ENCODE measurements at regions not wholly inside any gene's neighbourhood (a gene's known extent, or its start where the extent isn't known, plus 50 kb on each side); places are given as distances from the start of the nearest gene placed in this dataset.

- Histone ChIP-seq H3K4me3 (no peak overlapping the region), H3K4me1 (no peaks in the 10 kb centered on the region), H3K9me3 (no peaks in the 10 kb centered on the region), H3K27me3 (peaks cover 11 to 36% (median 26%) of the 10 kb centered on the region in 3 donors), H3K27ac (no peak overlapping the region), H3K36me3 (no peaks in the 10 kb centered on the region)
- no peak for ATAC-seq
- in situ Hi-C loops (cut with MboI; ENCODE audit: low sequenced_read_pairs in 4 of 4) = no loop called here
- intact Hi-C loops (cut with DNase I; ENCODE audit: low total_unique reads) = no loop called here
- DNase-seq = no peak
- no peak for TF ChIP-seq CTCF (IDR thresholded peaks at IDR 0.05 in 4 of 5, conservative IDR thresholded peaks at IDR 0.05 in 1 of 5)
- no peak for TF ChIP-seq POLR2A (IDR thresholded peaks at IDR 0.05)
Observed at GRCh38 chr13:111539252-111539651, 218.8 kb downstream of the TEX29 start.

DNA sequence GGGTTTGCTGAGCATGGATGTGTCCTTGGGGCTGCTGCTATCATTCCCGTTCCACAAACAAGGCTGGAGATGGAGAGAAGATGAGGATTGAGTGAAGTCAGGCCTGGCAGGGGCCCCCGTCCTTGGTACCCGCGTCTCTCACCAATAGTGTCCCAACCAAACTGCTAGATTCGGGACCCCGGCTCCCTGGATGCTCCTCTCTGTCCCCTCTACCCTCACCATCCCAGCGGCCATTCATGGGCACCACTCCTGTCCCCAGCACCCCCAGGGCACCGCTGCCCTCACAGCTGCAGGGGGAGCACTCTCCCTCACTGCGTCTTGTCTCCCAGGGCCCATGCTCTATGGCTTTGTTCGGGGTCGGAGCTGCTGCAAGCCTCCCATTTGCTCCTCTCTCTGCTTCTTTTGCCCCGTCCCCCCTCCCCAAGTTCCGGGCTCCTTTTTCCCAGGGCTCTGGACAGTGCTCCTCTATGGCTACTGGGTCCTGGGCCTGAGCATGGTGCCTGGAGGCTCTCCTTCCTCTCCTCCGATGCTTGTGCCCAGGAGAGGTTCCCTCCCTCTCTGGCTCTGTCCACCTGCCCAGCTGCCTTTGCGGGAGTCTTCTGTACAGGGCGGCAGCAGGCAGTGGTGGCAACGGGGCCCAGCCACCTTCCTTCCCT, 219.5 kb downstream of the TEX29 start:
- in situ Hi-C loops (cut with MboI; ENCODE audit: low sequenced_read_pairs in 4 of 4) = no loop called here

GRCh38 chr13:111540486-111540885, 220.0 kb downstream of the TEX29 start:
- H3K4me1 ChIP-seq = no peaks in the 10 kb centered on the region
- intact Hi-C loops (cut with DNase I; ENCODE audit: low total_unique reads) = no loop called here
- DNase-seq (no peak), ATAC-seq (no peak)
- H3K4me3 ChIP-seq = no peak overlapping the region
- peaks cover 0 to 24% (median 16%) of the 10 kb centered on the region in 3 donors for H3K27me3 ChIP-seq
- in situ Hi-C loops (cut with MboI; ENCODE audit: low sequenced_read_pairs in 4 of 4) = no loop called here
- TF ChIP-seq CTCF (IDR thresholded peaks at IDR 0.05 in 4 of 5, conservative IDR thresholded peaks at IDR 0.05 in 1 of 5) (no peak), POLR2A (IDR thresholded peaks at IDR 0.05) (no peak)
- H3K36me3 ChIP-seq = no peaks in the 10 kb centered on the region
- H3K9me3 ChIP-seq = no peaks in the 10 kb centered on the region
- H3K27ac ChIP-seq = no peak overlapping the region

More for the DNA sequence above, 219.5 kb downstream of the TEX29 start:
- no peaks in the 10 kb centered on the region for H3K36me3 ChIP-seq
- ATAC-seq (no peak), DNase-seq (no peak)
- TF ChIP-seq CTCF (IDR thresholded peaks at IDR 0.05 in 4 of 5, conservative IDR thresholded peaks at IDR 0.05 in 1 of 5) (no peak), POLR2A (IDR thresholded peaks at IDR 0.05) (no peak)
- H3K27me3 ChIP-seq = peaks cover 5 to 29% (median 21%) of the 10 kb centered on the region in 3 donors
- H3K4me1 ChIP-seq = no peaks in the 10 kb centered on the region
- no peaks in the 10 kb centered on the region for H3K9me3 ChIP-seq
- intact Hi-C loops (cut with DNase I; ENCODE audit: low total_unique reads) = no loop called here
- no peak overlapping the region for H3K27ac ChIP-seq
- no peak overlapping the region for H3K4me3 ChIP-seq

- TF ChIP-seq CTCF (IDR thresholded peaks at IDR 0.05 in 4 of 5, conservative IDR thresholded peaks at IDR 0.05 in 1 of 5) = no peak
- TF ChIP-seq POLR2A (IDR thresholded peaks at IDR 0.05) = no peak
Observed at GRCh38 chr13:111541345-111541744, 220.9 kb downstream of the TEX29 start.

More at GRCh38 chr13:111541345-111541744, 220.9 kb downstream of the TEX29 start:
- no peaks in the 10 kb centered on the region for H3K4me1 ChIP-seq
- in situ Hi-C loops (cut with MboI; ENCODE audit: low sequenced_read_pairs in 4 of 4) = no loop called here
- intact Hi-C loops (cut with DNase I; ENCODE audit: low total_unique reads) = no loop called here
- no peak overlapping the region for H3K27ac ChIP-seq
- H3K4me3 ChIP-seq = no peak overlapping the region
- no peaks in the 10 kb centered on the region for H3K9me3 ChIP-seq
- peaks cover 0 to 15% (median 7%) of the 10 kb centered on the region in 3 donors for H3K27me3 ChIP-seq
- ATAC-seq (no peak), DNase-seq (no peak)
- no peaks in the 10 kb centered on the region for H3K36me3 ChIP-seq
